ENCODE measurements at regions not wholly inside any gene's neighbourhood (a gene's known extent, or its start where the extent isn't known, plus 50 kb on each side); places are given as distances from the start of the nearest gene placed in this dataset.

- DNase-seq (ENCODE audit: low spot score): no peak
- Mint-ChIP-seq H3K27ac (no peak overlapping the region), H3K4me3 (no peak overlapping the region), H3K36me3 (ENCODE audit: low read depth) (no peaks in the 10 kb centered on the region), H3K4me1 (ENCODE audit: low read depth) (no peaks in the 10 kb centered on the region), H3K9me3 (peaks cover 23% of the 10 kb centered on the region), H3K27me3 (ENCODE audit: low read depth) (no peaks in the 10 kb centered on the region)
Measured at GRCh38 chr1:95806171-95806570, 572.2 kb downstream of the RWDD3 start.

- H3K4me1 Mint-ChIP-seq (ENCODE audit: low read depth): no peaks in the 10 kb centered on the region
- no peak for DNase-seq (ENCODE audit: low spot score)
- H3K4me3 Mint-ChIP-seq: no peak overlapping the region
- H3K27me3 Mint-ChIP-seq (ENCODE audit: low read depth): no peaks in the 10 kb centered on the region
- peaks cover 8% of the 10 kb centered on the region for H3K9me3 Mint-ChIP-seq
- H3K36me3 Mint-ChIP-seq (ENCODE audit: low read depth): no peaks in the 10 kb centered on the region
- H3K27ac Mint-ChIP-seq: no peak overlapping the region
Measured at GRCh38 chr1:95809391-95809790, 575.4 kb downstream of the RWDD3 start.

GRCh38 chr1:95815511-95815910, 581.5 kb downstream of the RWDD3 start:
- Mint-ChIP-seq H3K4me3 (no peak overlapping the region), H3K36me3 (ENCODE audit: low read depth) (no peaks in the 10 kb centered on the region), H3K9me3 (peaks cover 8% of the 10 kb centered on the region), H3K27me3 (ENCODE audit: low read depth) (no peaks in the 10 kb centered on the region), H3K27ac (no peak overlapping the region), H3K4me1 (ENCODE audit: low read depth) (no peaks in the 10 kb centered on the region)
- no peak for DNase-seq (ENCODE audit: low spot score)

GRCh38 chr1:95829556-95829955, 595.5 kb downstream of the RWDD3 start:
- Mint-ChIP-seq H3K9me3 (peaks cover 16% of the 10 kb centered on the region), H3K4me1 (ENCODE audit: low read depth) (no peaks in the 10 kb centered on the region), H3K4me3 (no peak overlapping the region), H3K27me3 (ENCODE audit: low read depth) (no peaks in the 10 kb centered on the region), H3K36me3 (ENCODE audit: low read depth) (no peaks in the 10 kb centered on the region), H3K27ac (no peak overlapping the region)
- DNase-seq (ENCODE audit: low spot score): no peak

GRCh38 chr1:95832370-95832769, 598.4 kb downstream of the RWDD3 start:
- Mint-ChIP-seq H3K4me3 (no peak overlapping the region), H3K27ac (no peak overlapping the region), H3K9me3 (peaks cover 32% of the 10 kb centered on the region), H3K36me3 (ENCODE audit: low read depth) (no peaks in the 10 kb centered on the region), H3K4me1 (ENCODE audit: low read depth) (no peaks in the 10 kb centered on the region), H3K27me3 (ENCODE audit: low read depth) (no peaks in the 10 kb centered on the region)
- DNase-seq (ENCODE audit: low spot score): no peak

GRCh38 chr1:95849439-95849838, 615.4 kb downstream of the RWDD3 start:
- H3K9me3 Mint-ChIP-seq: peaks cover 17% of the 10 kb centered on the region
- no peaks in the 10 kb centered on the region for H3K27me3 Mint-ChIP-seq (ENCODE audit: low read depth)
- no peaks in the 10 kb centered on the region for H3K36me3 Mint-ChIP-seq (ENCODE audit: low read depth)
- H3K4me1 Mint-ChIP-seq (ENCODE audit: low read depth): no peaks in the 10 kb centered on the region
- DNase-seq (ENCODE audit: low spot score): no peak
- H3K27ac Mint-ChIP-seq: no peak overlapping the region
- H3K4me3 Mint-ChIP-seq: no peak overlapping the region

- no peak overlapping the region for H3K27ac Mint-ChIP-seq
- H3K4me1 Mint-ChIP-seq (ENCODE audit: low read depth): no peaks in the 10 kb centered on the region
- H3K9me3 Mint-ChIP-seq: peaks cover 14% of the 10 kb centered on the region
- H3K4me3 Mint-ChIP-seq: no peak overlapping the region
- no peaks in the 10 kb centered on the region for H3K27me3 Mint-ChIP-seq (ENCODE audit: low read depth)
- DNase-seq (ENCODE audit: low spot score): no peak
- no peaks in the 10 kb centered on the region for H3K36me3 Mint-ChIP-seq (ENCODE audit: low read depth)
Measured at GRCh38 chr1:95850165-95850649, 616.2 kb downstream of the RWDD3 start.

GRCh38 chr1:95850763-95851162, 616.8 kb downstream of the RWDD3 start:
- peaks cover 14% of the 10 kb centered on the region for H3K9me3 Mint-ChIP-seq
- H3K36me3 Mint-ChIP-seq (ENCODE audit: low read depth): no peaks in the 10 kb centered on the region
- no peaks in the 10 kb centered on the region for H3K27me3 Mint-ChIP-seq (ENCODE audit: low read depth)
- H3K27ac Mint-ChIP-seq: no peak overlapping the region
- H3K4me1 Mint-ChIP-seq (ENCODE audit: low read depth): no peaks in the 10 kb centered on the region
- no peak for DNase-seq (ENCODE audit: low spot score)
- no peak overlapping the region for H3K4me3 Mint-ChIP-seq

- no peak overlapping the region for H3K27ac Mint-ChIP-seq
- H3K9me3 Mint-ChIP-seq: peaks cover 10% of the 10 kb centered on the region
- H3K27me3 Mint-ChIP-seq (ENCODE audit: low read depth): no peaks in the 10 kb centered on the region
- H3K4me1 Mint-ChIP-seq (ENCODE audit: low read depth): no peaks in the 10 kb centered on the region
- H3K36me3 Mint-ChIP-seq (ENCODE audit: low read depth): no peaks in the 10 kb centered on the region
- H3K4me3 Mint-ChIP-seq: no peak overlapping the region
- no peak for DNase-seq (ENCODE audit: low spot score)
Measured at GRCh38 chr1:95852483-95853070, 618.6 kb downstream of the RWDD3 start.

- H3K4me1 Mint-ChIP-seq (ENCODE audit: low read depth): no peaks in the 10 kb centered on the region
- no peaks in the 10 kb centered on the region for H3K36me3 Mint-ChIP-seq (ENCODE audit: low read depth)
- H3K27ac Mint-ChIP-seq: no peak overlapping the region
- DNase-seq (ENCODE audit: low spot score): no peak
- no peak overlapping the region for H3K4me3 Mint-ChIP-seq
- no peaks in the 10 kb centered on the region for H3K9me3 Mint-ChIP-seq
- no peaks in the 10 kb centered on the region for H3K27me3 Mint-ChIP-seq (ENCODE audit: low read depth)
Measured at GRCh38 chr1:95854457-95854856, 620.4 kb downstream of the RWDD3 start.

- no peak overlapping the region for H3K27ac Mint-ChIP-seq
- no peak overlapping the region for H3K4me3 Mint-ChIP-seq
- no peaks in the 10 kb centered on the region for H3K36me3 Mint-ChIP-seq (ENCODE audit: low read depth)
- DNase-seq (ENCODE audit: low spot score): no peak
- H3K9me3 Mint-ChIP-seq: peaks cover 9% of the 10 kb centered on the region
- no peaks in the 10 kb centered on the region for H3K27me3 Mint-ChIP-seq (ENCODE audit: low read depth)
- H3K4me1 Mint-ChIP-seq (ENCODE audit: low read depth): no peaks in the 10 kb centered on the region
Measured at GRCh38 chr1:95863086-95863485, 629.1 kb downstream of the RWDD3 start.

- Mint-ChIP-seq H3K9me3 (peaks cover 12% of the 10 kb centered on the region), H3K4me3 (no peak overlapping the region), H3K36me3 (ENCODE audit: low read depth) (no peaks in the 10 kb centered on the region), H3K27ac (no peak overlapping the region), H3K27me3 (ENCODE audit: low read depth) (no peaks in the 10 kb centered on the region), H3K4me1 (ENCODE audit: low read depth) (no peaks in the 10 kb centered on the region)
- DNase-seq (ENCODE audit: low spot score): no peak
Measured at GRCh38 chr1:95865769-95866168, 631.8 kb downstream of the RWDD3 start.

GRCh38 chr1:95876276-95876675, 642.3 kb downstream of the RWDD3 start:
- H3K9me3 Mint-ChIP-seq: peaks cover 28% of the 10 kb centered on the region
- no peaks in the 10 kb centered on the region for H3K4me1 Mint-ChIP-seq (ENCODE audit: low read depth)
- no peak for DNase-seq (ENCODE audit: low spot score)
- H3K36me3 Mint-ChIP-seq (ENCODE audit: low read depth): no peaks in the 10 kb centered on the region
- H3K27ac Mint-ChIP-seq: no peak overlapping the region
- H3K4me3 Mint-ChIP-seq: no peak overlapping the region
- no peaks in the 10 kb centered on the region for H3K27me3 Mint-ChIP-seq (ENCODE audit: low read depth)

GRCh38 chr1:95879498-95880050, 645.6 kb downstream of the RWDD3 start:
- Mint-ChIP-seq H3K9me3 (peaks cover 21% of the 10 kb centered on the region), H3K27ac (no peak overlapping the region), H3K36me3 (ENCODE audit: low read depth) (no peaks in the 10 kb centered on the region), H3K4me3 (no peak overlapping the region), H3K4me1 (ENCODE audit: low read depth) (no peaks in the 10 kb centered on the region), H3K27me3 (ENCODE audit: low read depth) (no peaks in the 10 kb centered on the region)
- DNase-seq (ENCODE audit: low spot score): no peak

GRCh38 chr1:95888941-95889390, 655.0 kb downstream of the RWDD3 start:
- H3K27ac Mint-ChIP-seq: no peak overlapping the region
- H3K9me3 Mint-ChIP-seq: peaks cover 6% of the 10 kb centered on the region
- no peaks in the 10 kb centered on the region for H3K36me3 Mint-ChIP-seq (ENCODE audit: low read depth)
- no peak for DNase-seq (ENCODE audit: low spot score)
- H3K4me3 Mint-ChIP-seq: no peak overlapping the region
- H3K27me3 Mint-ChIP-seq (ENCODE audit: low read depth): no peaks in the 10 kb centered on the region
- H3K4me1 Mint-ChIP-seq (ENCODE audit: low read depth): no peaks in the 10 kb centered on the region
